Mesodermal cell (in vitro differentiated cells): ENCODE measurements at regions not wholly inside any gene's neighbourhood (a gene's known extent, or its start where the extent isn't known, plus 50 kb on each side); places are given as distances from the start of the nearest gene placed in this dataset.
"Not testable (repeated sequence)": the region's sequence is repeated elsewhere in the genome, so short reads cannot be mapped to it uniquely, and the experiment has no call there.

ENCODE experiments used
- H3K27ac ChIP-seq: 2 replicates; pipeline ENCODE4 v1.7.0; 2013; ENCODE audit warnings: mild to moderate bottlenecking, low read depth, low read length, moderate library complexity; ENCODE audit not compliant: severe bottlenecking
- H3K36me3 ChIP-seq: 2 replicates; pipeline ENCODE4 v1.7.1; 2013; ENCODE audit warnings: mild to moderate bottlenecking, low read length, moderate library complexity; ENCODE audit not compliant: control insufficient read depth, insufficient read depth
- H3K4me1 ChIP-seq: one replicate; pipeline ENCODE4 v1.7.1; 2013; ENCODE audit warnings: mild to moderate bottlenecking, low read length; ENCODE audit not compliant: insufficient read depth, control insufficient read depth, poor library complexity, severe bottlenecking
- H3K4me3 ChIP-seq: 2 replicates; pipeline ENCODE4 v1.7.0; 2013; ENCODE audit warnings: low read length, control low read depth, mild to moderate bottlenecking; ENCODE audit not compliant: insufficient read depth, poor library complexity, severe bottlenecking; ENCODE audit errors: extremely low read depth
- H3K9me3 ChIP-seq: 2 replicates; pipeline ENCODE4 v1.7.1; 2013; ENCODE audit warnings: mild to moderate bottlenecking, low read length, moderate library complexity; ENCODE audit not compliant: control insufficient read depth
- WGBS, 2 experiments: methylation state at CpG; one replicate each; pipeline ENCODE4 v1.1.5; 2013; ENCODE audit warnings: missing lambda C conversion rate in 2 of 2; ENCODE audit not compliant: insufficient coverage in 2 of 2; 5-methylcytosine and 5-hydroxymethylcytosine counted together

GRCh38 chr5:154606246-154606645, 128.2 kb upstream of the HAND1 start:
- Histone ChIP-seq H3K27ac (peak overlapping the region; percentile 53), H3K4me1 (peaks cover 76% of the 10 kb centered on the region), H3K4me3 (no peak overlapping the region), H3K36me3 (no peaks in the 10 kb centered on the region), H3K9me3 (no peaks in the 10 kb centered on the region)
- 36 to 57% methylated on average over 2 to 4 of the region's 4 CpGs for WGBS, 2 experiments

GRCh38 chr5:154603953-154604679, 126.1 kb upstream of the HAND1 start:
- WGBS, 2 experiments = 0 to 7% methylated on average over 12 to 13 of the region's 20 CpGs
- Histone ChIP-seq H3K9me3 (no peaks in the 10 kb centered on the region), H3K36me3 (no peaks in the 10 kb centered on the region), H3K27ac (peak overlapping the region; percentile 81), H3K4me3 (no peak overlapping the region), H3K4me1 (peaks cover 61% of the 10 kb centered on the region)

- no CpG with 5 or more reads among the region's 1 CpG for WGBS, 2 experiments
- H3K4me3 ChIP-seq = no peak overlapping the region
- no peaks in the 10 kb centered on the region for H3K9me3 ChIP-seq
- no peaks in the 10 kb centered on the region for H3K36me3 ChIP-seq
- peak overlapping the region; percentile 81 for H3K27ac ChIP-seq
- peaks cover 55% of the 10 kb centered on the region for H3K4me1 ChIP-seq
These were observed 125.5 kb upstream of the HAND1 start for GRCh38 chr5:154603485-154603884.

GRCh38 chr5:154603011-154603410, 125.0 kb upstream of the HAND1 start:
- Histone ChIP-seq H3K27ac (peak overlapping the region; percentile 57), H3K9me3 (no peaks in the 10 kb centered on the region), H3K4me1 (peaks cover 50% of the 10 kb centered on the region), H3K36me3 (no peaks in the 10 kb centered on the region), H3K4me3 (no peak overlapping the region)
- WGBS, 2 experiments = 67 to 83% methylated on average over 1 of the region's 1 CpG

- H3K4me3 ChIP-seq = no peak overlapping the region
- H3K4me1 ChIP-seq = peaks cover 31% of the 10 kb centered on the region
- H3K27ac ChIP-seq = no peak overlapping the region
- 92 to 97% methylated on average over 7 of the region's 7 CpGs for WGBS, 2 experiments
- H3K9me3 ChIP-seq = no peaks in the 10 kb centered on the region
- no peaks in the 10 kb centered on the region for H3K36me3 ChIP-seq
These were observed 123.0 kb upstream of the HAND1 start for GRCh38 chr5:154601014-154601413.

- no peak overlapping the region for H3K27ac ChIP-seq
- 77 to 82% methylated on average over 2 of the region's 2 CpGs for WGBS, 2 experiments
- no peak overlapping the region for H3K4me3 ChIP-seq
- H3K36me3 ChIP-seq = no peaks in the 10 kb centered on the region
- no peaks in the 10 kb centered on the region for H3K9me3 ChIP-seq
- H3K4me1 ChIP-seq = peaks cover 13% of the 10 kb centered on the region
These were observed 120.0 kb upstream of the HAND1 start for GRCh38 chr5:154598021-154598420.

- H3K36me3 ChIP-seq, H3K9me3 ChIP-seq, H3K27ac ChIP-seq, H3K4me3 ChIP-seq, H3K4me1 ChIP-seq: not testable (repeated sequence)
- 75 to 94% methylated on average over 2 to 4 of the region's 5 CpGs for WGBS, 2 experiments
These were observed 118.8 kb upstream of the HAND1 start for GRCh38 chr5:154596844-154597243.

- Histone ChIP-seq H3K4me1 (no peaks in the 10 kb centered on the region), H3K27ac (peak overlapping the region; percentile 39), H3K9me3 (no peaks in the 10 kb centered on the region), H3K36me3 (no peaks in the 10 kb centered on the region), H3K4me3 (no peak overlapping the region)
- WGBS, 2 experiments = 75 to 88% methylated on average over 7 to 9 of the region's 9 CpGs
These were observed 117.6 kb upstream of the HAND1 start for GRCh38 chr5:154595662-154596061.

GRCh38 chr5:154593796-154594195, 115.8 kb upstream of the HAND1 start:
- Histone ChIP-seq H3K9me3 (no peaks in the 10 kb centered on the region), H3K36me3 (no peaks in the 10 kb centered on the region), H3K4me1 (peaks cover 3% of the 10 kb centered on the region), H3K4me3 (no peak overlapping the region), H3K27ac (no peak overlapping the region)

- no peak overlapping the region for H3K27ac ChIP-seq
- peaks cover 5% of the 10 kb centered on the region for H3K4me1 ChIP-seq
- WGBS, 2 experiments = no CpG with 5 or more reads among the region's 3 CpGs
- H3K36me3 ChIP-seq = no peaks in the 10 kb centered on the region
- no peak overlapping the region for H3K4me3 ChIP-seq
- no peaks in the 10 kb centered on the region for H3K9me3 ChIP-seq
These were observed 115.0 kb upstream of the HAND1 start for GRCh38 chr5:154593071-154593470.

GRCh38 chr5:154590093-154590724, 112.2 kb upstream of the HAND1 start:
- WGBS, 2 experiments = 86 to 95% methylated on average over 2 to 3 of the region's 4 CpGs
- H3K4me3 ChIP-seq = no peak overlapping the region
- H3K4me1 ChIP-seq = peaks cover 15% of the 10 kb centered on the region
- no peak overlapping the region for H3K27ac ChIP-seq
- no peaks in the 10 kb centered on the region for H3K9me3 ChIP-seq
- no peaks in the 10 kb centered on the region for H3K36me3 ChIP-seq
